Ovary (tissue), 3 donors: ENCODE measurements at regions not wholly inside any gene's neighbourhood (a gene's known extent, or its start where the extent isn't known, plus 50 kb on each side); places are given as distances from the start of the nearest gene placed in this dataset.

ENCODE experiments used
- CTCF ChIP-seq, 3 donors: fragments of 450-650 bp in 2 of 3; fragments of 200-600 bp in 1 of 3; IDR thresholded peaks; one replicate each; pipeline versions ENCODE4 v1.5.1 to v1.8.0; 2016 to 2022; ENCODE audit warnings: antibody characterized with exemption in 3 of 3, mild to moderate bottlenecking in 1 of 3
- POLR2A ChIP-seq: fragments of 450-650 bp; IDR thresholded peaks from one replicate; pipeline ENCODE4 v1.6.1; 2017; ENCODE audit warnings: antibody characterized with exemption, mild to moderate bottlenecking, moderate library complexity
- donor health status: DM: no; HTN: no; CAD: no.

- TF ChIP-seq CTCF (IDR thresholded peaks at IDR 0.05) = no peak
- TF ChIP-seq POLR2A = no peak
Observed at GRCh38 chr5:52331725-52332124, 456.0 kb upstream of the ITGA1 start.
